NT2/D1 (cell line): ENCODE measurements at regions not wholly inside any gene's neighbourhood (a gene's known extent, or its start where the extent isn't known, plus 50 kb on each side); places are given as distances from the start of the nearest gene placed in this dataset.

Experiments
- DNase-seq: peaks from one replicate; pipeline ENCODE4 v3.0.0-alpha.2; 2011; ENCODE audit warnings: low read depth, low spot score
- H3K27me3 ChIP-seq: 2 replicates; pipeline ENCODE4 v1.6.0; 2011; ENCODE audit warnings: mild to moderate bottlenecking; ENCODE audit not compliant: insufficient read length, insufficient read depth
- H3K36me3 ChIP-seq: 2 replicates; pipeline ENCODE4 v1.6.1; 2011; ENCODE audit warnings: mild to moderate bottlenecking, low read length, mixed read lengths; ENCODE audit not compliant: insufficient read depth, insufficient read length
- H3K4me1 ChIP-seq: 2 replicates; pipeline ENCODE4 v1.5.1; 2011; ENCODE audit not compliant: insufficient read depth, insufficient read length
- H3K4me3 ChIP-seq: 2 replicates; pipeline ENCODE4 v1.5.1; 2011; ENCODE audit warnings: low read depth; ENCODE audit not compliant: insufficient read length
- H3K9ac ChIP-seq: 2 replicates; pipeline ENCODE4 v1.6.0; 2011; ENCODE audit warnings: low read depth; ENCODE audit not compliant: insufficient read length
- H3K9me3 ChIP-seq: 2 replicates; pipeline ENCODE4 v1.5.1; 2011; ENCODE audit warnings: mild to moderate bottlenecking, low read length; ENCODE audit not compliant: insufficient read depth
- SUZ12 ChIP-seq: IDR thresholded peaks from 2 replicates; pipeline ENCODE4 v1.6.1; 2011; ENCODE audit not compliant: insufficient read length, insufficient read depth; ENCODE audit errors: extremely low read depth
- YY1 ChIP-seq: IDR thresholded peaks from 2 replicates; pipeline ENCODE4 v1.6.1; 2011; ENCODE audit not compliant: insufficient read length, insufficient read depth
- ZNF274 ChIP-seq: IDR thresholded peaks from 2 replicates; pipeline ENCODE4 v1.6.1; 2011; ENCODE audit warnings: mild to moderate bottlenecking, low read depth, low read length

DNA sequence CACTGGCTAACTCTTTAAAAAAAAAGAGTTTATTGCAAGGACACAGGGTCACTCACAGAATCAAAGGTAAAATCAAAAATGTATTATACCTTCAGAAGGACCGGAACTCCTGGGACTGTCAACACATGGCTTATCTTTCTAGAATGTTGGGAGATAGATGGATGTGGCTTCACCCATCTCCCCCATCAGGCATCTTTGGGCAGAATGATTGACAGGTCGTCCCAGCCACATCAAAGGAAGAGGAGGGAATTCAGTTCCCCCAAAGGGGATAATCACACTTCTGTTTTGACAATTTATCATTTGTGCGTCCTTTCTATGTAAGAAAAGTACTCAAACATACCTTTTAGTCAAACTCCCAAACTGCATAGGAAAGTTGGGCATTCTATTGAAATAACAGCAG, 228.6 kb upstream of the CDH5 start:
- TF ChIP-seq SUZ12 (no peak), ZNF274 (no peak), YY1 (no peak)
- H3K27me3 ChIP-seq, result no peaks in the 10 kb centered on the region
- no peak for DNase-seq
- no peaks in the 10 kb centered on the region for H3K9me3 ChIP-seq
- no peaks in the 10 kb centered on the region for H3K4me1 ChIP-seq
- H3K9ac ChIP-seq, result no peak overlapping the region
- H3K36me3 ChIP-seq, result no peaks in the 10 kb centered on the region
- H3K4me3 ChIP-seq, result no peak overlapping the region

GRCh38 chr16:66136841-66137240, 229.7 kb upstream of the CDH5 start:
- DNase-seq, result no peak

GRCh38 chr16:66135838-66136237, 230.7 kb upstream of the CDH5 start:
- H3K36me3 ChIP-seq, result no peaks in the 10 kb centered on the region
- TF ChIP-seq SUZ12 (no peak), YY1 (no peak), ZNF274 (no peak)
- H3K27me3 ChIP-seq, result no peaks in the 10 kb centered on the region
- DNase-seq, result no peak
- no peak overlapping the region for H3K9ac ChIP-seq
- H3K4me3 ChIP-seq, result no peak overlapping the region
- H3K9me3 ChIP-seq, result no peaks in the 10 kb centered on the region
- no peaks in the 10 kb centered on the region for H3K4me1 ChIP-seq

More at GRCh38 chr16:66136841-66137240, 229.7 kb upstream of the CDH5 start:
- Histone ChIP-seq H3K9me3 (no peaks in the 10 kb centered on the region), H3K4me1 (no peaks in the 10 kb centered on the region), H3K9ac (no peak overlapping the region), H3K27me3 (no peaks in the 10 kb centered on the region), H3K4me3 (no peak overlapping the region), H3K36me3 (no peaks in the 10 kb centered on the region)
- TF ChIP-seq SUZ12 (no peak), YY1 (no peak), ZNF274 (no peak)

DNA sequence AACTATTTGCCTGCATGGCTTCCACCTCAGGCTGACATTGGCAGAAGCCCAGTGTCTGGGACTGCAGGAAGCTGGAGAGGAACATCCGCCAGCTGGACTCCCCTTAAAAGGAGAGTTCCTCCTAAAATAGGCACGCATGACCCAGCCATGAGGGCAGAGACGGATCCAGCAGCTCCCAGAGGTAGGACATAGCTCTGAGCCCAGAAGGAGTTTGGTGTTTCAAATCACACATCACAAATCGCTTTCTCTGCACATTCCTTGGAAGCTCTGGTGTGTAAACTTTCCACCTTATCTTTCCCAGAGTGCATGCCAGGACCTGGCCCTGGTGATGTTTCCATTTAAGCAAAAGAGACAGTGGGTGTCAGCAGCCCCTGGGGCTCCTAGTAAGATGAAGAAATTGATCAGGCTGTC, 231.1 kb upstream of the CDH5 start:
- Histone ChIP-seq H3K36me3 (no peaks in the 10 kb centered on the region), H3K27me3 (no peaks in the 10 kb centered on the region), H3K4me1 (no peaks in the 10 kb centered on the region), H3K9me3 (no peaks in the 10 kb centered on the region), H3K9ac (no peak overlapping the region), H3K4me3 (no peak overlapping the region)
- TF ChIP-seq ZNF274, result no peak
- no peak for TF ChIP-seq SUZ12
- no peak for TF ChIP-seq YY1
- DNase-seq, result no peak

GRCh38 chr16:66134875-66135274, 231.6 kb upstream of the CDH5 start:
- Histone ChIP-seq H3K9me3 (no peaks in the 10 kb centered on the region), H3K27me3 (no peaks in the 10 kb centered on the region), H3K9ac (no peak overlapping the region), H3K4me3 (no peak overlapping the region), H3K4me1 (no peaks in the 10 kb centered on the region), H3K36me3 (no peaks in the 10 kb centered on the region)
- DNase-seq, result no peak
- no peak for TF ChIP-seq ZNF274
- no peak for TF ChIP-seq SUZ12
- no peak for TF ChIP-seq YY1

GRCh38 chr16:66133643-66134338, 232.7 kb upstream of the CDH5 start:
- TF ChIP-seq SUZ12 (no peak), YY1 (no peak), ZNF274 (no peak)
- no peak for DNase-seq
- H3K27me3 ChIP-seq, result no peaks in the 10 kb centered on the region
- no peak overlapping the region for H3K4me3 ChIP-seq
- no peaks in the 10 kb centered on the region for H3K9me3 ChIP-seq
- no peaks in the 10 kb centered on the region for H3K36me3 ChIP-seq
- no peaks in the 10 kb centered on the region for H3K4me1 ChIP-seq
- H3K9ac ChIP-seq, result no peak overlapping the region

DNA sequence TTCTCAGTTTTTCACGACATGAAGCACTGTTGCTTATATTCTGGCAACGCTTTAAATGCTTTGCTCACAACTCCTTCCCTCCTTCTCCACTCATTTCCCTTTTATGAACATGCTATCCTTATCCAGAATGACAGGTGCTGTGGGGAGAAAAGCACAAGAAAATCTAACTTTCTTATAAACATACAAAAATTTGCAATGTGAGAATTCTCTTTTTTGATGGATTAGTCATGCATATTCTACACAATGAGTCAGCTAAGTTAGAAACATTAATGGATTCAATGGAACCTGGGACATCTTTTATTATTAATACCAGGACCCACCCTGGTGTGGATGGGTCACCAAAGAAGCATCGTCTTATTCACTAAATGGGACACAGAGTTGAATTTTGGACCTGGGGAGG, 234.6 kb upstream of the CDH5 start:
- Histone ChIP-seq H3K27me3 (no peaks in the 10 kb centered on the region), H3K4me1 (no peaks in the 10 kb centered on the region), H3K9me3 (no peaks in the 10 kb centered on the region), H3K4me3 (no peak overlapping the region), H3K9ac (no peak overlapping the region), H3K36me3 (no peaks in the 10 kb centered on the region)
- DNase-seq, result no peak
- no peak for TF ChIP-seq ZNF274
- no peak for TF ChIP-seq SUZ12
- TF ChIP-seq YY1, result no peak
